NCI-H82 treated with DMSO at 0.1 percent for 48 hours (cell line): ENCODE measurements at regions not wholly inside any gene's neighbourhood (a gene's known extent, or its start where the extent isn't known, plus 50 kb on each side); places are given as distances from the start of the nearest gene placed in this dataset.
"Not testable (repeated sequence)": the region's sequence is repeated elsewhere in the genome, so short reads cannot be mapped to it uniquely, and the experiment has no call there.

Source experiments
- DNase-seq: peaks from one replicate; lab custom pipeline; 2025; ENCODE audit not compliant: unreplicated experiment; lab: John Stamatoyannopoulos, UW

- DNase-seq, result no peak
Measured at GRCh38 chr11:45000918-45001317, 50.2 kb upstream of the TP53I11 start.

- no peak for DNase-seq
Measured at GRCh38 chr11:45001466-45002165, 50.9 kb upstream of the TP53I11 start.

- no peak for DNase-seq
Measured at GRCh38 chr11:45005106-45005505, 54.4 kb upstream of the TP53I11 start.

GRCh38 chr11:45007011-45007410 is 56.3 kb upstream of the TP53I11 start:
- DNase-seq, result no peak

GRCh38 chr11:45015983-45016382 is 65.3 kb upstream of the TP53I11 start:
- DNase-seq, result not testable (repeated sequence)

- DNase-seq, result not testable (repeated sequence)
Measured at GRCh38 chr11:45016446-45016845, 65.8 kb upstream of the TP53I11 start.

- no peak for DNase-seq
Measured at GRCh38 chr11:45017329-45017728, 66.6 kb upstream of the TP53I11 start.

- DNase-seq, result no peak
Measured at GRCh38 chr11:45021001-45021400, 70.3 kb upstream of the TP53I11 start.

- DNase-seq, result no peak
Measured at GRCh38 chr11:45021692-45022141, 71.0 kb upstream of the TP53I11 start.

- no peak for DNase-seq
Measured at GRCh38 chr11:45022294-45023064, 71.8 kb upstream of the TP53I11 start.

- DNase-seq, result no peak
Measured at GRCh38 chr11:45023065-45023365, 72.3 kb upstream of the TP53I11 start.

GRCh38 chr11:45024316-45024715 is 73.6 kb upstream of the TP53I11 start:
- DNase-seq, result no peak

- no peak for DNase-seq
Measured at GRCh38 chr11:45024846-45025588, 74.3 kb upstream of the TP53I11 start.

- DNase-seq, result no peak
Measured at GRCh38 chr11:45025716-45026492, 75.2 kb upstream of the TP53I11 start.

- DNase-seq, result no peak
Measured at GRCh38 chr11:45026835-45027234, 76.2 kb upstream of the TP53I11 start.

- DNase-seq, result no peak
Measured at GRCh38 chr11:45027312-45027711, 76.6 kb upstream of the TP53I11 start.

GRCh38 chr11:45028911-45029682 is 78.4 kb upstream of the TP53I11 start:
- no peak for DNase-seq

GRCh38 chr11:45030778-45031177 is 80.1 kb upstream of the TP53I11 start:
- DNase-seq, result no peak

GRCh38 chr11:45031912-45032519 is 81.3 kb upstream of the TP53I11 start:
- DNase-seq, result no peak

- no peak for DNase-seq
Measured at GRCh38 chr11:45035413-45035812, 84.7 kb upstream of the TP53I11 start.
